Fibroblast of the aortic adventitia (primary cell): ENCODE measurements at regions not wholly inside any gene's neighbourhood (a gene's known extent, or its start where the extent isn't known, plus 50 kb on each side); places are given as distances from the start of the nearest gene placed in this dataset.
"Not testable (repeated sequence)": the region's sequence is repeated elsewhere in the genome, so short reads cannot be mapped to it uniquely, and the experiment has no call there.

Source experiments
- DNase-seq: peaks from one replicate; pipeline ENCODE4 v3.0.0-alpha.2; 2010; ENCODE audit warnings: low read depth
- H3K4me3 ChIP-seq: 2 replicates; pipeline ENCODE4 v1.5.1; 2011; ENCODE audit warnings: low read depth, mild to moderate bottlenecking, control low read depth, low read length, moderate library complexity
- TF ChIP-seq, protein P1 (sequence below): IDR thresholded peaks from 2 replicates; pipeline ENCODE4 v1.5.1; 2011; ENCODE audit warnings: mild to moderate bottlenecking, low read length, control low read depth, inconsistent platforms; ENCODE audit not compliant: insufficient read depth

DNA sequence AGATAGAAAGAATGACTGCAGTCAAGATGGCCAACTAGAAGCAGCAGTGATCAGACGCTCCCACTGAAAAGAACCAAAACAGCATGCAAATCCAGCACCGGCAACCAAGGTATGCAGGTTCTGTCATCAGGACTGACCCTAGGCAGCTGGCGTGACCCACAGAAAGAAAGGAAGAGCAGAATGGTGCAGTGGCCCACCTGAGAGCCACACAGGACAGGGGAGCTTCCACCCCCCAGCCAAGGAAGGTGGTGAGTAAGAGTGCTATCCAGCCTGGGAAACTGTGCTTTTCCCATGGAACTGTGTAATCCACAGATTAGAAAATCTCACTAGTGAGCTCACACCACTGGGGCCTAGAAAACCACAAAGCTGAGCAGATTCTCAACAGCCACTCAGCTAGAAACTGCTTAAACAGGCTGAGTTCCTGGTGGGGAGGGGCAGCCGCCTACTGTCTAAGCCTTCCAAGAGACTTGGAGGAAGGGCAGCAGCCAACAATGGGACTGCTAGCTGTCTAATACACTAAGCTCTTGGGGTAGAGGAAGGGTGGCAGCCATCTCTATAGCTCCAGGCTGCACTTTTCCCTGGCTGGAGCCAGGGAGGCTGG, 127.9 kb downstream of the EVA1A start:
- DNase-seq, result no peak
- TF ChIP-seq, protein P1, sequence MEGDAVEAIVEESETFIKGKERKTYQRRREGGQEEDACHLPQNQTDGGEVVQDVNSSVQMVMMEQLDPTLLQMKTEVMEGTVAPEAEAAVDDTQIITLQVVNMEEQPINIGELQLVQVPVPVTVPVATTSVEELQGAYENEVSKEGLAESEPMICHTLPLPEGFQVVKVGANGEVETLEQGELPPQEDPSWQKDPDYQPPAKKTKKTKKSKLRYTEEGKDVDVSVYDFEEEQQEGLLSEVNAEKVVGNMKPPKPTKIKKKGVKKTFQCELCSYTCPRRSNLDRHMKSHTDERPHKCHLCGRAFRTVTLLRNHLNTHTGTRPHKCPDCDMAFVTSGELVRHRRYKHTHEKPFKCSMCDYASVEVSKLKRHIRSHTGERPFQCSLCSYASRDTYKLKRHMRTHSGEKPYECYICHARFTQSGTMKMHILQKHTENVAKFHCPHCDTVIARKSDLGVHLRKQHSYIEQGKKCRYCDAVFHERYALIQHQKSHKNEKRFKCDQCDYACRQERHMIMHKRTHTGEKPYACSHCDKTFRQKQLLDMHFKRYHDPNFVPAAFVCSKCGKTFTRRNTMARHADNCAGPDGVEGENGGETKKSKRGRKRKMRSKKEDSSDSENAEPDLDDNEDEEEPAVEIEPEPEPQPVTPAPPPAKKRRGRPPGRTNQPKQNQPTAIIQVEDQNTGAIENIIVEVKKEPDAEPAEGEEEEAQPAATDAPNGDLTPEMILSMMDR, result no peak
- H3K4me3 ChIP-seq, result no peak overlapping the region

GRCh38 chr2:75431763-75432162, 129.0 kb downstream of the EVA1A start:
- TF ChIP-seq, protein P1, result no peak
- no peak for DNase-seq
- no peak overlapping the region for H3K4me3 ChIP-seq

DNA sequence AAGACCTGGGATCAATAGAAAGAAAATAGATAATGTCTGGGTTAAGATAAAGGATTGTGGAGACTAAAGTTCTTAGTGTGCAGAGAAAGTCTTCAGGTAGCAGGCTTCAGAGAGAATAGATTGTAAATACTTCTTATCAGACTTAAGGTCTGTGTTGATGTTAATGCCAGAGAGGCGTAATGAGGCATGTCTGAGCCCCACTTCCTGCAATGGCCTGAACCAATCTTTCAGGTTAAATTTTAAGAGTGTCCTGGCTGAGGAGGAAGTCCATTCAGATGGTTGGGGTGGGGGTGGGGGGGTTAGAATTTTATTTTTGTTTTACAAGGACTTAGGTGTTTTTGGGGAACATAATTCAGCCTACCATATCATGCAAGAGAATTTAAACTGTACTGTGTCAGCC, 129.5 kb downstream of the EVA1A start:
- no peak overlapping the region for H3K4me3 ChIP-seq
- TF ChIP-seq, protein P1, result no peak
- DNase-seq, result no peak

DNA sequence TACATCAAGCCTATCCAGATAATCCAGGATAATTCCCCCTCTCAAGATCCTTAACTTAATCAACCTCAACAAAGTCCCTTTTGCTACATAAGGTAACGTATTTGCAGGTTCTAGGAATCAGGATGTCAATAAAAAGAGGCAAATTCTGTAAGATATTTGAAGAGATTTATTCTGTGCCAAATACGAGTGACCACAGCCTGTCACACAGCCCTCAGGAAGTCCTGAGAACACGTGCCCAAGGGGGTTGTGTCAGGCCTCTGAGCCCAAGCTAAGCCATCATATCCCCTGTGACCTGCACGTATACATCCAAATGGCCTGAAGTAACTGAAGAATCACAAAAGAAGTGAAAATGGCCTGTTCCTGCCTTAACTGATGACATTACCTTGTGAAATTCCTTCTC, 130.3 kb downstream of the EVA1A start:
- not testable (repeated sequence) for H3K4me3 ChIP-seq

GRCh38 chr2:75428646-75429443, 131.9 kb downstream of the EVA1A start:
- no peak for DNase-seq
- TF ChIP-seq, protein P1, result no peak
- no peak overlapping the region for H3K4me3 ChIP-seq

More for the DNA sequence above, 130.3 kb downstream of the EVA1A start:
- not testable (repeated sequence) for DNase-seq

DNA sequence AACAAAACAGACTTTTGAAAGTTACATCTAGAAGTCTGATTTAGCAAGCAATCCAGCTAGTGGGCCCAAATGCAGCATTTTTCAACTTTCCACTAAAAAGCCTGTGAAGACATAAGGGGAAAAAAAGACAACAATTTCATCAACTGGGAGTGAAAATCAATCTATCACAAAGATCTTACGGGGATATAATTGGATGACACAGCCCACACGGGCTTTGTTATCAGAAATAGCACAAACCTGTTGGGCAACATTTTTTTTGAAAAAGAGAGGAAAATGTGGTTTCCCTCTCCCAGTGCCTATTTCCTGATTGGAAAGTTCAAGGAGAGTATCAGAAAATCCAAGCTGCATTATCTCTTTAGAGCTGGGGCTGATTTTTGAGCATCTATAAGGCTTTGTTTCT, 132.7 kb downstream of the EVA1A start:
- H3K4me3 ChIP-seq, result no peak overlapping the region
- TF ChIP-seq, protein P1, result no peak
- DNase-seq, result no peak

DNA sequence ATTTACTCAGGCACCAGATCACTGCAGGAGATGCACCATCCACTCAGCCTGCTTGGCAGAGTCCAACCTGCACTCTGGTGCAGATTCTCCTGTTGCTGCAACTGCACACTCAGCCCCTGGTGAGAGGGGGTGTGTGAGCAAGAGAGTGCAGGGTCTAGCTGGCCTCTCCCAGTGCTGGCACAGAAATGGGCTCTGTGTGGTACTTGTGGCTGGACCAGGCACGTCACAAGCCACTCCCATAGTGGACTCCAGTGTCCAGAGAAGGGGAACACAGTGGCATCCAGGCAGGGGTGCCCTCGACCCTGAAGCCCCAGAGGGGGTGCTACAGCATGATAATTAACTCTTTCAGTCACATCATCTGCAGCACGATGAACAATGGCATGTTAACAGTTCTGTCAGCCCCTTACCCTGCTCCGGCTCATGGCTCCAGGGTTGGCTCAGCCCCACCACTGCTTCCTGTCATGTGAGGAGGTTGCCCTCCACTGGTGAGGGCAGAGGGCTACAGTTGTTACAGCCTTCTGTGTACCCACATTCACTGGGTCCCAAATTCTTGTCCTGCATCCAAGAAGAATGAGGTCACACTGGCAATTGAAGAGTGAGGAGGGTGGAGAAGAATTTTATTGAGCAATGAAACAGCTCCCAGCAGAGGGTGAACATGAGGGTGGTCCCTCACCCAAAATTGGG, 135.7 kb downstream of the EVA1A start:
- no peak overlapping the region for H3K4me3 ChIP-seq
- DNase-seq, result peak; percentile 7
- TF ChIP-seq, protein P1, result no peak
